Neutrophil (primary cell): ENCODE measurements at regions not wholly inside any gene's neighbourhood (a gene's known extent, or its start where the extent isn't known, plus 50 kb on each side); places are given as distances from the start of the nearest gene placed in this dataset.

Experiments
- H3K27ac ChIP-seq: fragments of 200-600 bp; sonication (generic); 2 replicates; pipeline ENCODE4 v1.5.1; 2016; ENCODE audit warnings: mild to moderate bottlenecking, moderate library complexity
- H3K27me3 ChIP-seq: fragments of 200-600 bp; sonication (generic); 2 replicates; pipeline ENCODE4 v1.6.0; 2016; ENCODE audit warnings: mild to moderate bottlenecking
- H3K36me3 ChIP-seq: fragments of 200-600 bp; sonication (generic); 2 replicates; pipeline ENCODE4 v1.5.1; 2017
- H3K4me1 ChIP-seq, 2 experiments: fragments of 200-600 bp in 1 of 2; sonication (generic) in 1 of 2; 1 replicate in 1 of 2; 2 replicates in 1 of 2; pipeline versions ENCODE4 v1.5.1 to v1.6.1; 2013 to 2016; ENCODE audit warnings: low read depth in 1 of 2, low read length in 1 of 2, mild to moderate bottlenecking in 1 of 2, moderate library complexity in 1 of 2; ENCODE audit not compliant: control insufficient read depth in 1 of 2, insufficient read depth in 1 of 2
- H3K4me3 ChIP-seq, 2 experiments: fragments of 200-600 bp in 1 of 2; sonication (generic) in 1 of 2; 1 replicate in 1 of 2; 2 replicates in 1 of 2; pipeline ENCODE4 v1.5.1; 2013 to 2016; ENCODE audit warnings: low read depth in 1 of 2, low read length in 1 of 2, mild to moderate bottlenecking in 1 of 2, moderate library complexity in 1 of 2
- H3K9me3 ChIP-seq: fragments of 200-600 bp; sonication (generic); 2 replicates; pipeline ENCODE4 v1.5.1; 2016
- TF ChIP-seq, protein P1 (sequence below): fragments of 200-600 bp; sonication (generic); IDR thresholded peaks from 2 replicates; pipeline ENCODE4 v1.5.1; 2016; ENCODE audit warnings: antibody characterized with exemption

DNA sequence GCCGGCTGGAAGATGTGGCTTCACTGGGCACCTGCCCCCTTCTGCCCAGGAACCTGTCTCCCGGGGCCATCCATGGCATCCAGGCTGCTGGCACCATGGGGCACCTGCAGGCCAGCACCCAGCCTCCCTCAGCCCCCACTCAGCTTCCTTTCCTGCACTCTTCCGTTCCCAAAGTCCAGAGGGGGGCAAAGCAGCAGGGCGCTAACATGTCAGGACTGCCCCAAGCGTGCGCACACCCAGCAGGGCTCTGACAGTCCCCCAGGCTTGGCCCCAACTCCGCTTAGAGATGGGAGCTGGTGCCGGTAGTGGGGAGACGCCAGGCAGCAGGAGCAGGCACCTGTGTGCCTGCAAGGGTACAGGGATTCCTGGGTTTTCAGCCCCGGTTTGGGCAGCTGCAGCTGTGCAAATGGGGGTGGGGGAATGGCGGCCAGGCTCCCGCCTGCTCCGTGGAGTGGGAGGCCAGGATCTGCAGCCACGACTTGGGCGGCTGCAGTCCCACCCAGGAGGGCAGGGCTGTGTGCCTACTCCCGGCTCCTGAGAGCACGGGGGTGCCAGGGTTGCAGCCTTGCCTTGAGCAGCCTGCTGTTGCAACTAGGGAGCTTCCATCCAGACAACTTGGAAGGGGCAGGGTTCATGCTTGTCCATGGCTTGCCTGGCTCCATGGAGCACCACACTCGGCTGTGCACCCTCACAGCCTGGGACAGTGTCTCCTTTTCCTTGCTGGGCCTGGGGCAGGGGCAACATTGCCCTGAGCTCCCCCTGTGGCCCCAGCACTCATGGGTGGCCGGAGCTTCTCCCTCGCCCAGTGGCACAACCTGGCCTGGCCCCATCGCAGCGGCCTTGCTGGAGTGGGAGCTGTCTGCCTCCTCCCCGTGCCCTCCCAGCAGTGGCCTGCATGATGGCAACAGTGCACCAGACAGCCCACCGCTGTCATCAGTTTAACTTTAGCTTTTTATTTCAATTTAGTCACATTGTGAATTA, 561.1 kb downstream of the MTRR start:
- no peaks in the 10 kb centered on the region for H3K4me1 ChIP-seq
- H3K9me3 ChIP-seq, result no peaks in the 10 kb centered on the region
- no peaks in the 10 kb centered on the region for H3K27me3 ChIP-seq
- TF ChIP-seq, protein P1, sequence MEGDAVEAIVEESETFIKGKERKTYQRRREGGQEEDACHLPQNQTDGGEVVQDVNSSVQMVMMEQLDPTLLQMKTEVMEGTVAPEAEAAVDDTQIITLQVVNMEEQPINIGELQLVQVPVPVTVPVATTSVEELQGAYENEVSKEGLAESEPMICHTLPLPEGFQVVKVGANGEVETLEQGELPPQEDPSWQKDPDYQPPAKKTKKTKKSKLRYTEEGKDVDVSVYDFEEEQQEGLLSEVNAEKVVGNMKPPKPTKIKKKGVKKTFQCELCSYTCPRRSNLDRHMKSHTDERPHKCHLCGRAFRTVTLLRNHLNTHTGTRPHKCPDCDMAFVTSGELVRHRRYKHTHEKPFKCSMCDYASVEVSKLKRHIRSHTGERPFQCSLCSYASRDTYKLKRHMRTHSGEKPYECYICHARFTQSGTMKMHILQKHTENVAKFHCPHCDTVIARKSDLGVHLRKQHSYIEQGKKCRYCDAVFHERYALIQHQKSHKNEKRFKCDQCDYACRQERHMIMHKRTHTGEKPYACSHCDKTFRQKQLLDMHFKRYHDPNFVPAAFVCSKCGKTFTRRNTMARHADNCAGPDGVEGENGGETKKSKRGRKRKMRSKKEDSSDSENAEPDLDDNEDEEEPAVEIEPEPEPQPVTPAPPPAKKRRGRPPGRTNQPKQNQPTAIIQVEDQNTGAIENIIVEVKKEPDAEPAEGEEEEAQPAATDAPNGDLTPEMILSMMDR, result no peak
- H3K27ac ChIP-seq, result no peak overlapping the region
- no peaks in the 10 kb centered on the region for H3K36me3 ChIP-seq
- H3K4me3 ChIP-seq, result no peak overlapping the region

DNA sequence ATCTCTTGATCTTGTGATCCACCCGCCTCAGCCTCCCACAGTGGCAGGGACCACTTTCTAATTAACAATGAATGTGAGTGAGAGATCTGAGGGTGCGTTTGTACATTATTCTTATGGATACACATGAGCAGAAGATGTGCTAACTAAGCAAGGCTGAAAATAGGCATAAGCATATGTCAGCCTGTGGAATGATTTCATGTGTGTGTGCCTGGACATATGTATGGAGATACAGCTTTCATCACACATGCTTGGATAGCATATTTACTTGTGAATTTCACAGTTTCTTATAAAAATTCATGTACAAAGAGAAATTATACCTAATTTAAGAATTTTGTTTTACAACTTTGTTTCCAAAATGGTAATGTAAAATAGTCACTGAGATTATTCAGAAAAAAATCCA, 565.6 kb downstream of the MTRR start:
- H3K36me3 ChIP-seq, result no peaks in the 10 kb centered on the region
- no peaks in the 10 kb centered on the region for H3K4me1 ChIP-seq
- no peak overlapping the region for H3K4me3 ChIP-seq
- no peaks in the 10 kb centered on the region for H3K9me3 ChIP-seq
- TF ChIP-seq, protein P1, result no peak
- H3K27me3 ChIP-seq, result no peaks in the 10 kb centered on the region
- no peak overlapping the region for H3K27ac ChIP-seq

DNA sequence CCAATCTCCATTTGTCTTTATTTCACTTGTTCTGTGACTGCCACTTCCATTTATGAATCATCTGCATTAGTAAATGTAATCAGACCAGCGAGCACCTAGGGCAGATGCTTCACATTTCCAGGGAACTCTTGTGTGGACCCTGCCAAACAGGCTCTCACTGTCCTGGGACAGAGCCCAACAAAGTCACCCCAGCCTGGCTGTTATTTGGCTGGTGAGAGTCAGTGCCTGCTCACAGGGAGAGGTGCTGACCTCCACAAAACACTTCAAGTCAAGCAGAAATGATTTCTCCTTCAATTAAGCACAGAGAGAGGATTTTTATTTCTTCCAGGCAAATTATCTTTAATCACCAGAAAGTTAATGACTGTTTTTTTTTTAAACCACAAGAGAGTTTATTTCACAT, 568.0 kb downstream of the MTRR start:
- no peak overlapping the region for H3K27ac ChIP-seq
- TF ChIP-seq, protein P1, result no peak
- H3K9me3 ChIP-seq, result no peaks in the 10 kb centered on the region
- H3K36me3 ChIP-seq, result no peaks in the 10 kb centered on the region
- no peaks in the 10 kb centered on the region for H3K27me3 ChIP-seq
- H3K4me3 ChIP-seq, result no peak overlapping the region
- H3K4me1 ChIP-seq, result no peaks in the 10 kb centered on the region

DNA sequence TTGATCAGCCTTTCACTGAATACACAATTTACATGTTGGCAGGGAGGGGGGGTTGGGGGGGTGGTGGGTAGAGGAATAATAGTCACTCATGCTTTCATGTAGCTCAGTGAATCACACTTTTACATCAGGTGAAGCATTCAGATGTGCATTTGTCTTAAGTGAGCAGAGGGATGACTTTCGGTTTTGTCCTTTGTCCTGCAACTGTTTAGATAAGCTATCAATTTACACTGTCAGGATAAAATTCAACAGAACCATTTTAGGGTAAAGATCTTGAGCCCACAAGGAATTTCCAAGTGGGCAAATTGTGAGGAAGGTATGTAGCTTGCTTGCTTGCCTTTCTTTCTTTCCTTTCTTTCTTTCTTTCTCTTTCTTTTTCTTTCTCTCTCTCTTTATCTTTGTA, 576.2 kb downstream of the MTRR start:
- Histone ChIP-seq H3K27me3 (no peaks in the 10 kb centered on the region), H3K4me1 (no peaks in the 10 kb centered on the region), H3K36me3 (no peaks in the 10 kb centered on the region), H3K27ac (no peak overlapping the region), H3K4me3 (no peak overlapping the region), H3K9me3 (no peaks in the 10 kb centered on the region)
- TF ChIP-seq, protein P1, result no peak

DNA sequence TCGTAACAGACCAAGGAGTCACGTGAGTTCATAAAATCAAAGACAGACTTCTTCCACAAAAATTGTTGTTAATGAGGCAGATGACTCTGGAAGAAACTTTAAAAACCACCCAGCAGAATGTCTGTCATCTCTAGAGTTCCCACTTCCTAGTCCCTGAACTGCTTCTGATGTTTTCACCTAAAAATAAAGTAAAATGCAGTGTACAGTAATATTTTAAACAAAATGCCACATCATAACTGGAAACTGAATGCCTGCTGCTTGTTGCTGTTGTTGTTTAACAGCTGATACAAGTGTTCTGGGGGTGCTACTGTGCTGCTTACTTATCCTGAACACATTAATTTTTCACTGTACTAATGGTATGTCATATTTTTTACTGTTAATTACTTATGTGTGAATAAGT, 577.2 kb downstream of the MTRR start:
- Histone ChIP-seq H3K27ac (no peak overlapping the region), H3K27me3 (no peaks in the 10 kb centered on the region), H3K4me1 (no peaks in the 10 kb centered on the region), H3K4me3 (no peak overlapping the region), H3K36me3 (no peaks in the 10 kb centered on the region), H3K9me3 (no peaks in the 10 kb centered on the region)
- TF ChIP-seq, protein P1, result no peak
